ENCODE measurements at regions not wholly inside any gene's neighbourhood (a gene's known extent, or its start where the extent isn't known, plus 50 kb on each side); places are given as distances from the start of the nearest gene placed in this dataset.

GRCh38 chr3:170641510-170642236, 55.8 kb upstream of the SLC7A14 start:
- intact Hi-C loops (cut with DNase I) = no loop called here
- peak in 2 of 42 donors; percentile 30 to 31 for DNase-seq

DNA sequence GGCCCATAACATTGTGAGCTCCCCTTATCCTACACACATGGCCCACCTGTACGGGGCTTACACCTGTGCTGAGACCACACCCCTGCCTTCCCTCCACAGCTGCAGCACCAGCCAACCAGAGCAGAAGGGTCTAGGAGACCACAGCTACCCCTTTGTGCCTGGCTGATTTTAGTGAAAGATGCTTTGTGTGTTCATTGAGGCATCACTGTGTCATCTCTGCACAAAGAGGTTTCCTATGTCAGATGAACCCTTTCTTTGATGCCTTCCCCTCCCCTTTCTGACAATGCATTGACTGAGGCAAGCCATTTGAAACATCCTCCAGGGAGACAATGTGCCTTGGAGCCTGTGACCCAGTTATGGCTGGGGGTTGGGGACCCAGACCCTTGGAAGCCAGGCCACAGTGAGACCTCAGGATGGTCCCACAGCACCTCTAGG, 54.9 kb upstream of the SLC7A14 start:
- intact Hi-C loops (cut with DNase I) = no loop called here
- peak in 37 of 42 donors; percentile 17 to 86 (median 50) for DNase-seq

DNA sequence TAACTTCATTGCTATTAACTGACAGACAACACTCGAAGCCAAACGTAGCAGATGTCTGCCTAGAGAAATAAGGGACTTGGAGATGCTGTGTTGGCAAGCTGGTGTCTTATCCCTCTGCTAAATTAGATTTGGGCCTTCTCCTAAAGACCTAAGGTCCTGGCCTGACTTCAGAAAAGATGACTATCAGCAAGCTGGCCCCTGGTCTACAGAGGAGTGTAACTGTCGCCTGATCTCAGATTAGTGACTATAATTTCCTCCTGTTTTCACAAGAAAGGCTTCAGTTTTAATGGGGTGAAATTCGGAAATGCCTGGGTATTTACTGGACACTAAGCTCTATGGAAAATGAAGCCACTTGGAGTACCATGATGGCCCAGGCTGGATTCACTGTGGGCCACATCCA, 53.1 kb upstream of the SLC7A14 start:
- no peak for DNase-seq
- intact Hi-C loops (cut with DNase I) = no loop called here

DNA sequence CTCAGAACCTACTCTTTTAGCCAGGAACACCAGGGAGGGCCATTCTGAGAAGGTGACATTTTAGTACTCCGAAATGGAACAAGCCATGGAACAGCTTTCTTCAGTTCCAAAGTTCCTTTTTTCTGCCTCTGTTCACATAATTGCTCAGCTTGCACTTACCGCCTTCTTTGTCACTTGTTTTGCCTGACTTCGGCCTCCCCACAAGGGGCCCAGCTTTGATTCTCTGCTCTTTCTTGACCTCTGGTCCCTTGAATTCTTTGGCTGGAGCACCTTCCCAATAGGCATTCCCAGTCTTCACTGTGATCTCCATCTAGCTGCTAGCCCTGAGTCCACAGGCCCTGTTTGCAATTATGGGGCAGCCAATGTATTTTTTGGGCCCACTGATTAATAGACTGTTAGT, 51.4 kb upstream of the SLC7A14 start:
- intact Hi-C loops (cut with DNase I) = no loop called here

GRCh38 chr3:170636400-170636973, 50.6 kb upstream of the SLC7A14 start:
- intact Hi-C loops (cut with DNase I) = no loop called here
- DNase-seq = no peak

More for the DNA sequence above, 51.4 kb upstream of the SLC7A14 start:
- DNase-seq = no peak
